Mucosa of rectum (tissue), 2 donors: ENCODE measurements at regions not wholly inside any gene's neighbourhood (a gene's known extent, or its start where the extent isn't known, plus 50 kb on each side); places are given as distances from the start of the nearest gene placed in this dataset.

ENCODE experiments used
- H3K27ac ChIP-seq, 2 donors: one replicate each; pipeline ENCODE4 v1.7.0; 2013; ENCODE audit warnings: inconsistent platforms in 2 of 2, low read depth in 2 of 2, low read length in 2 of 2
- H3K27me3 ChIP-seq, 2 donors: one replicate each; pipeline ENCODE4 v1.7.0; 2013; ENCODE audit warnings: low read length in 2 of 2; ENCODE audit not compliant: control insufficient read depth in 2 of 2, insufficient read depth in 2 of 2
- H3K36me3 ChIP-seq, 2 donors: one replicate each; pipeline ENCODE4 v1.7.0; 2013; ENCODE audit warnings: low read length in 2 of 2; ENCODE audit not compliant: control insufficient read depth in 2 of 2, insufficient read depth in 2 of 2
- H3K4me1 ChIP-seq, 2 donors: one replicate each; pipeline ENCODE4 v1.7.0; 2013; ENCODE audit warnings: low read length in 2 of 2, mild to moderate bottlenecking in 1 of 2; ENCODE audit not compliant: control insufficient read depth in 2 of 2, insufficient read depth in 2 of 2
- H3K4me3 ChIP-seq, 2 donors: one replicate each; pipeline ENCODE4 v1.7.0; 2013; ENCODE audit warnings: low read length in 2 of 2
- H3K9ac ChIP-seq, 2 donors: one replicate each; pipeline ENCODE4 v1.7.0; 2013; ENCODE audit warnings: low read length in 2 of 2, low read depth in 1 of 2, mild to moderate bottlenecking in 1 of 2
- H3K9me3 ChIP-seq, 2 donors: one replicate each; pipeline ENCODE4 v1.7.0; 2013; ENCODE audit warnings: low read length in 2 of 2; ENCODE audit not compliant: control insufficient read depth in 2 of 2
- donor health status: healthy.
- donor health status: Normal muscosa, but diverticular disease.

GRCh38 chr7:134370135-134370534 lies 53.4 kb upstream of the SLC35B4 start:
- Histone ChIP-seq H3K27me3 (no peaks in the 10 kb centered on the region), H3K4me3 (no peak overlapping the region), H3K27ac (no peak overlapping the region), H3K9me3 (no peaks in the 10 kb centered on the region), H3K36me3 (no peaks in the 10 kb centered on the region), H3K4me1 (peaks cover 4 to 26% of the 10 kb centered on the region in 2 donors), H3K9ac (no peak overlapping the region)

GRCh38 chr7:134368851-134369544 lies 52.3 kb upstream of the SLC35B4 start:
- H3K36me3 ChIP-seq = no peaks in the 10 kb centered on the region
- H3K4me1 ChIP-seq = peaks cover 4 to 21% of the 10 kb centered on the region in 2 donors
- H3K9me3 ChIP-seq = no peaks in the 10 kb centered on the region
- H3K27me3 ChIP-seq = no peaks in the 10 kb centered on the region
- H3K4me3 ChIP-seq = peak overlapping the region in 1 of 2 donors; percentile 15
- H3K27ac ChIP-seq = peak overlapping the region; percentile 43 to 49
- H3K9ac ChIP-seq = no peak overlapping the region

DNA sequence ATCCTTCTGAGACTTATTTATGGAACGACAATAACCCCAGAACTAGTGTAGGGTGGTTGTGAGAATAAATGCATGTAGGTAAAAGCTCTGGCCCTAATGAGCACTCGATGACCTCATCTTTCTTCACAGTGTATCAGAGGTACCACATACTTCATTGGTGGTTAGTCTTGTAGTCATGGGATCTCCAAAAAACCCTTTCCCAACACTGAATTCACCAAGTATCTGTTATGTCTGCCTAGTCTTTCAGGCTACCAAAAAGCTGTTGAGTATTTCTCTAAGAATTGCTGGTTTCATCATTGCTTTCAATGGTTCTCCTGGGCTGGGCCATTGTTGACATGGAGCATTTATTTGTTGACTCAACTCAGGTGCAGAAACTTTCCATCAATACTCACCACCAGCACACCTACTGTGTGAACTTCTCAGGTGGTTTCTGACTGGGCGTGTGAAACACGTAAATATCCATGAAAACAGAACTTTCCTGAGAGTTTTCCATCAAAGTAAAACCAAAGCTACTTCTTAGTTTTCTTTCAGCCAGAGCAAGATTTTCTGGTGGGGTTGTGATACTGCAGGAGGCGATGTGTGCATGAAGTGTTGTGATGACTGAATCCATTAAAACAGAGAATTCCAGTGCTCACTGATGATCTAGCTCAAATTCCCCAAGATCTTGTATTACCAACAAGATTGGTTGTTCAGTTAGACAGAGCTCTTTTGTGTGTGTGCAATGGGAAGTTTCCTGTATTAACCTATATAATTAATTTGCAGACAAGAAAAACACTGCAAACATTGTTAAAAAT lies 51.4 kb upstream of the SLC35B4 start:
- H3K27me3 ChIP-seq = no peaks in the 10 kb centered on the region
- no peaks in the 10 kb centered on the region for H3K9me3 ChIP-seq
- H3K4me1 ChIP-seq = peaks cover 4 to 18% of the 10 kb centered on the region in 2 donors
- H3K4me3 ChIP-seq = no peak overlapping the region
- H3K36me3 ChIP-seq = no peaks in the 10 kb centered on the region
- no peak overlapping the region for H3K9ac ChIP-seq
- H3K27ac ChIP-seq = no peak overlapping the region
